WTC11 (cell line): ENCODE measurements at regions not wholly inside any gene's neighbourhood (a gene's known extent, or its start where the extent isn't known, plus 50 kb on each side); places are given as distances from the start of the nearest gene placed in this dataset.

Experiments used
- ATAC-seq: fragments of 200-7000 bp; cut with Tn5 transposase; 2 replicates; pipeline ENCODE4 v1.10.0; 2021; ENCODE audit warnings: mild to moderate bottlenecking, moderate library complexity
- CTCF ChIA-PET: fragments of 300-600 bp; sonication (Branson Sonifier 250); formaldehyde crosslinking; loops from one replicate; lab custom pipeline; 2021; ENCODE audit warnings: antibody characterized with exemption; lab: Charles Lee
- POLR2A ChIA-PET: fragments of 350-600 bp; sonication (Branson Sonifier 250); formaldehyde crosslinking; loops from one replicate; lab custom pipeline; 2021; ENCODE audit warnings: antibody characterized with exemption; lab: Charles Lee
- DNase-seq: peaks from one replicate; pipeline ENCODE4 v3.0.0; 2021; ENCODE audit warnings: low spot score
- H3K27ac Mint-ChIP-seq: 2 replicates; pipeline ENCODE4 v1.8.0; 2021; ENCODE audit warnings: mixed read lengths
- H3K27me3 Mint-ChIP-seq: 2 replicates; pipeline ENCODE4 v1.8.0; 2021; ENCODE audit warnings: low read depth, mild to moderate bottlenecking, moderate library complexity, mixed read lengths
- H3K36me3 Mint-ChIP-seq: 2 replicates; pipeline ENCODE4 v1.8.0; 2021; ENCODE audit warnings: mixed read lengths
- H3K4me1 Mint-ChIP-seq: 2 replicates; pipeline ENCODE4 v1.8.0; 2022; ENCODE audit warnings: mixed read lengths
- H3K4me3 Mint-ChIP-seq: 2 replicates; pipeline ENCODE4 v1.8.0; 2021; ENCODE audit warnings: mild to moderate bottlenecking, moderate library complexity, mixed read lengths
- H3K9me3 Mint-ChIP-seq: 2 replicates; pipeline ENCODE4 v1.8.0; 2021; ENCODE audit warnings: mixed read lengths
- CBFB ChIP-seq: sonication (generic); formaldehyde crosslinking; IDR thresholded peaks from 2 replicates; pipeline ENCODE4 v1.8.1; 2022; ENCODE audit warnings: mild to moderate bottlenecking, low read depth, missing genetic modification reagents
- CREB1 ChIP-seq: sonication (generic); formaldehyde crosslinking; IDR thresholded peaks from 2 replicates; pipeline ENCODE4 v1.8.0; 2023; ENCODE audit warnings: mild to moderate bottlenecking, missing genetic modification reagents
- EMX1 ChIP-seq: fragments of 250-450 bp; sonication (Bioruptor Pico); IDR thresholded peaks from 2 replicates; pipeline ENCODE4 v1.8.0; 2021; ENCODE audit warnings: mild to moderate bottlenecking
- ESRRA ChIP-seq: sonication (generic); formaldehyde crosslinking; IDR thresholded peaks from 2 replicates; pipeline ENCODE4 v1.8.1; 2022; ENCODE audit warnings: mild to moderate bottlenecking, missing genetic modification reagents, borderline replicate concordance
- FOXJ3 ChIP-seq: sonication (generic); formaldehyde crosslinking; IDR thresholded peaks from 2 replicates; pipeline ENCODE4 v1.9.0; 2021; ENCODE audit warnings: missing genetic modification reagents, mild to moderate bottlenecking, borderline replicate concordance
- FOXP1 ChIP-seq: sonication (generic); formaldehyde crosslinking; IDR thresholded peaks from 2 replicates; pipeline ENCODE4 v1.8.0; 2022; ENCODE audit warnings: missing genetic modification reagents, mild to moderate bottlenecking, moderate library complexity, borderline replicate concordance
- GABPB1 ChIP-seq: sonication (generic); formaldehyde crosslinking; IDR thresholded peaks from 2 replicates; pipeline ENCODE4 v1.8.1; 2023; ENCODE audit warnings: mild to moderate bottlenecking, missing genetic modification reagents
- GTF2I ChIP-seq: fragments of 250-450 bp; sonication (Bioruptor Pico); conservative IDR thresholded peaks from 2 replicates; pipeline ENCODE4 v1.4.0; 2021; ENCODE audit warnings: mild to moderate bottlenecking
- KAT7 ChIP-seq: sonication (generic); formaldehyde crosslinking; IDR thresholded peaks from 2 replicates; pipeline ENCODE4 v1.8.1; 2023; ENCODE audit warnings: missing genetic modification reagents, mild to moderate bottlenecking, borderline replicate concordance
- MAX ChIP-seq: sonication (generic); formaldehyde crosslinking; IDR thresholded peaks from 2 replicates; pipeline ENCODE4 v1.8.0; 2022; ENCODE audit warnings: mild to moderate bottlenecking, missing genetic modification reagents
- MXD4 ChIP-seq: fragments of 250-450 bp; sonication (Bioruptor Pico); IDR thresholded peaks from 2 replicates; pipeline ENCODE4 v1.8.0; 2021; ENCODE audit warnings: mild to moderate bottlenecking, moderate library complexity, borderline replicate concordance
- NFE2L1 ChIP-seq: sonication (generic); formaldehyde crosslinking; IDR thresholded peaks from 2 replicates; pipeline ENCODE4 v1.8.1; 2023; ENCODE audit warnings: missing genetic modification reagents
- RELA ChIP-seq: sonication (generic); formaldehyde crosslinking; IDR thresholded peaks from 2 replicates; pipeline ENCODE4 v1.8.1; 2022; ENCODE audit warnings: missing genetic modification reagents, mild to moderate bottlenecking, borderline replicate concordance
- USF2 ChIP-seq: sonication (generic); formaldehyde crosslinking; IDR thresholded peaks from 2 replicates; pipeline ENCODE4 v1.8.1; 2023; ENCODE audit warnings: mild to moderate bottlenecking, missing genetic modification reagents, moderate library complexity
- ZBTB21 ChIP-seq: sonication (generic); formaldehyde crosslinking; IDR thresholded peaks from 2 replicates; pipeline ENCODE4 v1.8.1; 2023; ENCODE audit warnings: mild to moderate bottlenecking, missing genetic modification reagents, borderline replicate concordance
- ZNF232 ChIP-seq: sonication (generic); formaldehyde crosslinking; IDR thresholded peaks from 2 replicates; pipeline ENCODE4 v1.8.0; 2022; ENCODE audit warnings: mild to moderate bottlenecking, missing genetic modification reagents
- ZNF281 ChIP-seq: sonication (generic); formaldehyde crosslinking; IDR thresholded peaks from 2 replicates; pipeline ENCODE4 v1.8.0; 2023; ENCODE audit warnings: mild to moderate bottlenecking, missing genetic modification reagents
- ZNF423 ChIP-seq: fragments of 250-450 bp; sonication (Bioruptor Pico); IDR thresholded peaks from 2 replicates; pipeline ENCODE4 v2.1.2; 2022; ENCODE audit warnings: mild to moderate bottlenecking, moderate library complexity
- TF ChIP-seq, protein P1 (sequence below): sonication (generic); formaldehyde crosslinking; IDR thresholded peaks from 2 replicates; pipeline ENCODE4 v1.8.1; 2022; ENCODE audit warnings: mild to moderate bottlenecking, missing genetic modification reagents, moderate library complexity, borderline replicate concordance
- TF ChIP-seq, protein P2 (sequence below): sonication (generic); formaldehyde crosslinking; IDR thresholded peaks from 2 replicates; pipeline ENCODE4 v1.8.1; 2023; ENCODE audit warnings: mild to moderate bottlenecking, missing genetic modification reagents, moderate library complexity
- TF ChIP-seq, protein P3 (sequence below): sonication (generic); formaldehyde crosslinking; IDR thresholded peaks from 2 replicates; pipeline ENCODE4 v1.8.0; 2022; ENCODE audit warnings: mild to moderate bottlenecking, missing genetic modification reagents

DNA sequence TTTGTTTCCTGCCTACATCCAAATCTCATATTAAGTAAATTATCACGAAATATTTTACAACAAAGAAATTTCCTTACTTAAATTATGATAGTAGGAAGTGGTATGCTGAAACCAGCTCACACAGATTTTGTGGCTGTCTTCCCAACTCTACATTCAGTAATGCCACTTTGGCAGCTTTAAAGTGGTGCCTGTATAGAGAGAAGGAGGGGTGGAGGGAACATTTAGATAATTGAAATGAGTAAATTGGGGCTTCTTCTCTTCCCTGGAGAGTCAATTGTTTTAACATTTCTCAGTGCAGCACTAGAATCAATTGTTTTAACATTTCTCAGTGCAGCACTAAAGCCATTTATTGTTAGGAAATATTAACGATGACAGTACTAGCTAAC lies 1323.1 kb downstream of the PCDH7 start:
- CTCF ChIA-PET = no interaction called here
- Mint-ChIP-seq H3K4me1 (peaks cover 6% of the 10 kb centered on the region), H3K27ac (no peak overlapping the region), H3K27me3 (no peaks in the 10 kb centered on the region), H3K36me3 (no peaks in the 10 kb centered on the region), H3K9me3 (peaks cover 3% of the 10 kb centered on the region), H3K4me3 (no peak overlapping the region)
- TF ChIP-seq CBFB (CRISPR knock-in tag) = no peak
- TF ChIP-seq ZNF281 (CRISPR knock-in tag) = no peak
- no peak for TF ChIP-seq GABPB1 (CRISPR knock-in tag)
- TF ChIP-seq, protein P1, sequence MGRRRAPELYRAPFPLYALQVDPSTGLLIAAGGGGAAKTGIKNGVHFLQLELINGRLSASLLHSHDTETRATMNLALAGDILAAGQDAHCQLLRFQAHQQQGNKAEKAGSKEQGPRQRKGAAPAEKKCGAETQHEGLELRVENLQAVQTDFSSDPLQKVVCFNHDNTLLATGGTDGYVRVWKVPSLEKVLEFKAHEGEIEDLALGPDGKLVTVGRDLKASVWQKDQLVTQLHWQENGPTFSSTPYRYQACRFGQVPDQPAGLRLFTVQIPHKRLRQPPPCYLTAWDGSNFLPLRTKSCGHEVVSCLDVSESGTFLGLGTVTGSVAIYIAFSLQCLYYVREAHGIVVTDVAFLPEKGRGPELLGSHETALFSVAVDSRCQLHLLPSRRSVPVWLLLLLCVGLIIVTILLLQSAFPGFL (CRISPR knock-in tag) = no peak
- TF ChIP-seq RELA = no peak
- TF ChIP-seq MAX (CRISPR knock-in tag) = no peak
- TF ChIP-seq USF2 (CRISPR knock-in tag) = no peak
- no peak for TF ChIP-seq ESRRA (CRISPR knock-in tag)
- no peak for TF ChIP-seq FOXJ3 (CRISPR knock-in tag)
- TF ChIP-seq, protein P2, sequence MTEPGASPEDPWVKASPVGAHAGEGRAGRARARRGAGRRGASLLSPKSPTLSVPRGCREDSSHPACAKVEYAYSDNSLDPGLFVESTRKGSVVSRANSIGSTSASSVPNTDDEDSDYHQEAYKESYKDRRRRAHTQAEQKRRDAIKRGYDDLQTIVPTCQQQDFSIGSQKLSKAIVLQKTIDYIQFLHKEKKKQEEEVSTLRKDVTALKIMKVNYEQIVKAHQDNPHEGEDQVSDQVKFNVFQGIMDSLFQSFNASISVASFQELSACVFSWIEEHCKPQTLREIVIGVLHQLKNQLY (CRISPR knock-in tag) = no peak
- ATAC-seq (no peak), DNase-seq (no peak)
- POLR2A ChIA-PET = no interaction called here

- TF ChIP-seq USF2 (CRISPR knock-in tag) (no peak), FOXP1 (no peak), CREB1 (CRISPR knock-in tag) (no peak), ZBTB21 (no peak), ESRRA (CRISPR knock-in tag) (no peak), EMX1 (no peak)
- TF ChIP-seq, all 79 proteins: peak for 0
- no peak overlapping the region for H3K4me3 Mint-ChIP-seq
- no peaks in the 10 kb centered on the region for H3K36me3 Mint-ChIP-seq
- 0 out of 2 replicates have a peak, but pooled peaks cover 3% of the 10 kb centered on the region for H3K4me1 Mint-ChIP-seq
- peaks cover 17% of the 10 kb centered on the region for H3K9me3 Mint-ChIP-seq
- ChIA-PET CTCF (no interaction called here), POLR2A (no interaction called here)
- ATAC-seq (no peak), DNase-seq (no peak)
- no peaks in the 10 kb centered on the region for H3K27me3 Mint-ChIP-seq
- H3K27ac Mint-ChIP-seq = no peak overlapping the region
Measured at GRCh38 chr4:32061916-32062315, 1341.7 kb downstream of the PCDH7 start.

DNA sequence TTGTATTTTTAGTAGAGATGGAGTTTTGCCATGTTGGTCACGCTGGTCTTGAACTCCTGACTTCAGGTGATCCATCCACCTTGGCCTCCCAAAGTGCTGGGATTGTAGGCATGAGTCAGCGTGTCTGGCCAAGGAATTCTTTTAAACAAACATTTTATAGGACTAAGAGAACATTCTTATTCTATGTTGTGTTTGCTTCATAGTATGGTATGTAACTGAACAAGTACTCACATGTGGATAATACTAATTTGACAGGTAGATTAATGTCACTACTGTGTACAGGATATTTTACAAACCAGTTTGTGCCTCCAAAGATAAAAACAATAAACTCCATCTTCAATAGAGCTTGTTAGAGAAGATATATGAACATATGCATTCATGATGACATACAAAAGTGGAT lies 1353.4 kb downstream of the PCDH7 start:
- ATAC-seq (no peak), DNase-seq (no peak)
- Mint-ChIP-seq H3K4me3 (no peak overlapping the region), H3K4me1 (no peaks in the 10 kb centered on the region), H3K9me3 (no peaks in the 10 kb centered on the region; the same call in 1 of the 2 replicates), H3K27ac (no peak overlapping the region), H3K27me3 (no peaks in the 10 kb centered on the region), H3K36me3 (no peaks in the 10 kb centered on the region)
- POLR2A ChIA-PET = no interaction called here
- TF ChIP-seq ZNF232 (CRISPR knock-in tag) (no peak), NFE2L1 (CRISPR knock-in tag) (no peak), ZNF423 (no peak), GTF2I (CRISPR knock-in tag) (no peak), MXD4 (CRISPR knock-in tag) (no peak), KAT7 (CRISPR knock-in tag) (no peak)
- TF ChIP-seq, protein P3, sequence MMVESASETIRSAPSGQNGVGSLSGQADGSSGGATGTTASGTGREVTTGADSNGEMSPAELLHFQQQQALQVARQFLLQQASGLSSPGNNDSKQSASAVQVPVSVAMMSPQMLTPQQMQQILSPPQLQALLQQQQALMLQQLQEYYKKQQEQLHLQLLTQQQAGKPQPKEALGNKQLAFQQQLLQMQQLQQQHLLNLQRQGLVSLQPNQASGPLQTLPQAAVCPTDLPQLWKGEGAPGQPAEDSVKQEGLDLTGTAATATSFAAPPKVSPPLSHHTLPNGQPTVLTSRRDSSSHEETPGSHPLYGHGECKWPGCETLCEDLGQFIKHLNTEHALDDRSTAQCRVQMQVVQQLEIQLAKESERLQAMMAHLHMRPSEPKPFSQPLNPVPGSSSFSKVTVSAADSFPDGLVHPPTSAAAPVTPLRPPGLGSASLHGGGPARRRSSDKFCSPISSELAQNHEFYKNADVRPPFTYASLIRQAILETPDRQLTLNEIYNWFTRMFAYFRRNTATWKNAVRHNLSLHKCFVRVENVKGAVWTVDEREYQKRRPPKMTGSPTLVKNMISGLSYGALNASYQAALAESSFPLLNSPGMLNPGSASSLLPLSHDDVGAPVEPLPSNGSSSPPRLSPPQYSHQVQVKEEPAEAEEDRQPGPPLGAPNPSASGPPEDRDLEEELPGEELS = no peak
- CTCF ChIA-PET = no interaction called here
